Choroid plexus epithelial cell (primary cell): ENCODE measurements at regions not wholly inside any gene's neighbourhood (a gene's known extent, or its start where the extent isn't known, plus 50 kb on each side); places are given as distances from the start of the nearest gene placed in this dataset.

Experiments
- DNase-seq: peaks from one replicate; pipeline ENCODE4 v3.0.0-alpha.2; 2010; ENCODE audit warnings: low read depth
- H3K4me3 ChIP-seq: 2 replicates; pipeline ENCODE4 v1.5.1; 2011; ENCODE audit warnings: low read depth, mild to moderate bottlenecking, control low read depth, low read length, moderate library complexity
- CTCF ChIP-seq: conservative IDR thresholded peaks from 2 replicates; pipeline ENCODE4 v1.5.1; 2011; ENCODE audit warnings: low read depth, mild to moderate bottlenecking, control low read depth, inconsistent platforms, low read length, moderate library complexity

GRCh38 chr20:6993011-6993410 lies 225.5 kb downstream of the BMP2 start:
- no peak overlapping the region for H3K4me3 ChIP-seq
- no peak for TF ChIP-seq CTCF
- DNase-seq: peak; percentile 84

GRCh38 chr20:6993511-6993910 lies 226.0 kb downstream of the BMP2 start:
- no peak overlapping the region for H3K4me3 ChIP-seq
- DNase-seq: no peak
- TF ChIP-seq CTCF: no peak

GRCh38 chr20:6994452-6994851 lies 227.0 kb downstream of the BMP2 start:
- no peak overlapping the region for H3K4me3 ChIP-seq
- no peak for TF ChIP-seq CTCF
- peak; percentile 96 for DNase-seq

GRCh38 chr20:6998909-6999308 lies 231.4 kb downstream of the BMP2 start:
- no peak overlapping the region for H3K4me3 ChIP-seq
- DNase-seq: no peak
- no peak for TF ChIP-seq CTCF

- DNase-seq: no peak
- no peak overlapping the region for H3K4me3 ChIP-seq
- TF ChIP-seq CTCF: no peak
Observed at GRCh38 chr20:6999381-6999780, 231.9 kb downstream of the BMP2 start.

GRCh38 chr20:7003598-7003997 lies 236.1 kb downstream of the BMP2 start:
- H3K4me3 ChIP-seq: no peak overlapping the region
- DNase-seq: peak; percentile 76
- TF ChIP-seq CTCF: no peak

GRCh38 chr20:7004801-7005200 lies 237.3 kb downstream of the BMP2 start:
- DNase-seq: no peak
- no peak for TF ChIP-seq CTCF
- no peak overlapping the region for H3K4me3 ChIP-seq
